Body of pancreas (tissue), 4 donors: ENCODE measurements at regions not wholly inside any gene's neighbourhood (a gene's known extent, or its start where the extent isn't known, plus 50 kb on each side); places are given as distances from the start of the nearest gene placed in this dataset.

Source experiments
- ATAC-seq: fragments of 150-250 bp; one replicate; pipeline ENCODE4 v1.9.1; 2016
- DNase-seq, 4 donors: peaks; one replicate each; pipeline ENCODE4 v3.0.0-alpha.2; 2019
- H3K27ac ChIP-seq, 4 donors: fragments of 200-600 bp; sonication (generic); 1 replicate in 3 of 4; 2 replicates in 1 of 4; pipeline versions ENCODE4 v1.5.1 to v1.6.1; 2016 to 2019; ENCODE audit warnings: mild to moderate bottlenecking in 1 of 4, mixed read lengths in 1 of 4, moderate library complexity in 1 of 4
- H3K27me3 ChIP-seq, 2 donors: fragments of 200-600 bp; sonication (generic); one replicate each; pipeline ENCODE4 v1.6.0; 2016; ENCODE audit warnings: mild to moderate bottlenecking in 1 of 2
- H3K36me3 ChIP-seq, 2 donors: fragments of 200-600 bp; sonication (generic); replicated peaks in 1 of 2; 2 replicates each; pipeline ENCODE4 v1.5.1; 2016; ENCODE audit warnings: low read depth in 2 of 2; ENCODE audit not compliant: insufficient read depth in 1 of 2
- H3K4me1 ChIP-seq: fragments of 200-600 bp; sonication (generic); one replicate; pipeline ENCODE4 v1.6.0; 2016
- H3K4me3 ChIP-seq, 2 donors: fragments of 200-600 bp; sonication (generic); 1 replicate in 1 of 2; 2 replicates in 1 of 2; pipeline ENCODE4 v1.5.1; 2016 to 2019
- H3K9me3 ChIP-seq, 3 donors: fragments of 200-600 bp; sonication (generic); 1 replicate in 2 of 3; 2 replicates in 1 of 3; pipeline ENCODE4 v1.5.1; 2016
- CTCF ChIP-seq, 7 experiments: fragments of 450-650 bp in 4 of 7; fragments of 200-600 bp in 3 of 7; sonication (generic) in 3 of 7; IDR thresholded peaks; one replicate each; pipeline ENCODE4 v1.5.1; 2016 to 2019; ENCODE audit warnings: antibody characterized with exemption in 7 of 7
- POLR2A ChIP-seq, 3 donors: fragments of 450-650 bp; IDR thresholded peaks; one replicate each; pipeline ENCODE4 v1.6.1; 2016; ENCODE audit warnings: antibody characterized with exemption in 3 of 3, mild to moderate bottlenecking in 2 of 3
- WGBS, 2 donors: methylation state at CpG; one replicate each; pipeline ENCODE4 v1.1.5; 2017; 5-methylcytosine and 5-hydroxymethylcytosine counted together
- intact Hi-C: fragments of 100-400 bp; cut with DNase I; formaldehyde crosslinking; loops from one replicate; pipeline ENCODE4 v1.15.1; 2023

GRCh38 chr9:134236935-134237629, 72.7 kb upstream of the RNU6ATAC start:
- H3K4me3 ChIP-seq: no peak overlapping the region
- WGBS, 2 donors: 61% methylated on average over 2 to 9 of the region's 13 CpGs
- intact Hi-C loops: no loop called here
- DNase-seq (no peak), ATAC-seq (no peak)
- no peaks in the 10 kb centered on the region for H3K4me1 ChIP-seq
- TF ChIP-seq POLR2A (IDR thresholded peaks at IDR 0.05) (no peak), CTCF (IDR thresholded peaks at IDR 0.05) (no peak)
- H3K36me3 ChIP-seq: no peaks in the 10 kb centered on the region
- H3K27me3 ChIP-seq: no peaks in the 10 kb centered on the region
- no peaks in the 10 kb centered on the region for H3K9me3 ChIP-seq
- no peak overlapping the region for H3K27ac ChIP-seq

GRCh38 chr9:134237630-134238265, 73.4 kb upstream of the RNU6ATAC start:
- ATAC-seq (no peak), DNase-seq (no peak)
- Histone ChIP-seq H3K4me3 (no peak overlapping the region), H3K27me3 (no peaks in the 10 kb centered on the region), H3K9me3 (no peaks in the 10 kb centered on the region), H3K4me1 (no peaks in the 10 kb centered on the region), H3K27ac (no peak overlapping the region), H3K36me3 (no peaks in the 10 kb centered on the region)
- intact Hi-C loops: no loop called here
- TF ChIP-seq CTCF (IDR thresholded peaks at IDR 0.05): no peak
- no peak for TF ChIP-seq POLR2A (IDR thresholded peaks at IDR 0.05)
- 77% methylated on average over 6 to 17 of the region's 17 CpGs for WGBS, 2 donors

GRCh38 chr9:134239130-134239903, 75.0 kb upstream of the RNU6ATAC start:
- intact Hi-C loops: no loop called here
- no peak for DNase-seq

GRCh38 chr9:134239939-134240338, 75.6 kb upstream of the RNU6ATAC start:
- no peaks in the 10 kb centered on the region for H3K9me3 ChIP-seq
- H3K4me3 ChIP-seq: no peak overlapping the region
- no peak for DNase-seq
- WGBS, 2 donors: 53 to 56% methylated on average over 3 to 7 of the region's 7 CpGs
- intact Hi-C loops: no loop called here
- H3K36me3 ChIP-seq: no peaks in the 10 kb centered on the region
- no peak overlapping the region for H3K27ac ChIP-seq
- no peak for ATAC-seq
- no peaks in the 10 kb centered on the region for H3K27me3 ChIP-seq
- no peaks in the 10 kb centered on the region for H3K4me1 ChIP-seq
- no peak for TF ChIP-seq CTCF (IDR thresholded peaks at IDR 0.05)

More at GRCh38 chr9:134239130-134239903, 75.0 kb upstream of the RNU6ATAC start:
- TF ChIP-seq POLR2A (IDR thresholded peaks at IDR 0.05) (no peak), CTCF (IDR thresholded peaks at IDR 0.05) (no peak)
- H3K27ac ChIP-seq: no peak overlapping the region
- H3K27me3 ChIP-seq: no peaks in the 10 kb centered on the region
- 60 to 64% methylated on average over 5 to 29 of the region's 29 CpGs for WGBS, 2 donors
- H3K36me3 ChIP-seq: no peaks in the 10 kb centered on the region
- no peaks in the 10 kb centered on the region for H3K4me1 ChIP-seq
- ATAC-seq: no peak
- no peaks in the 10 kb centered on the region for H3K9me3 ChIP-seq
- no peak overlapping the region for H3K4me3 ChIP-seq
